ENCODE measurements at regions not wholly inside any gene's neighbourhood (a gene's known extent, or its start where the extent isn't known, plus 50 kb on each side); places are given as distances from the start of the nearest gene placed in this dataset.

DNA sequence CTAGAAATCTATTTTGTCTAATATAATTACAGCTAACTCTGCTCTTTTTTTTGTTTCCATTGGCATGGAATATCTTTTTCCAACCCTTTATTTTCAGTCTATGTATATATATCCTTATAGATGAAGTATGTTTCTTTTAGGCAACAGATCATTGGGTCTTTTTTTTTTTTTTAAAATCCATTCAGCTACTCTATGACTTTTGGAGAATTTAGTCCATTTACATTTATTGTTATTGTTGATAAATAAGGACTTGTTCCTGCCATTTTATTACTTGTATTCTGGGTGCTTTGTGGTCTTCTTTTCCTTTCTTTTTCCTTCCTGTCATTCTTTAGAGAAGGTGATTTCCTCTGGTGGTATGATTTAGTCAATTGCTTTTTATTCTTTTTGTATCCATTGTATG, 296.8 kb downstream of the SMARCA2 start:
- Histone ChIP-seq H2AFZ (ENCODE audit: low read length) (no peak overlapping the region), H3K9me3 (ENCODE audit: insufficient read depth, low read depth, low read length) (peaks cover 9% of the 10 kb centered on the region; the same call in 1 of the 2 replicates), H3K36me3 (ENCODE audit: insufficient read depth, low read length) (no peaks in the 10 kb centered on the region), H3F3A (ENCODE audit: low read depth) (no peaks in the 10 kb centered on the region), H3K4me1 (ENCODE audit: insufficient read depth, low read length, poor library complexity, severe bottlenecking) (no peaks in the 10 kb centered on the region), H3K9ac (ENCODE audit: low read depth, low read length, poor library complexity, severe bottlenecking) (no peak overlapping the region), H3K4me2 (ENCODE audit: low read depth, low read length, poor library complexity, severe bottlenecking) (no peak overlapping the region), H3K9me2 (replicated peaks; ENCODE audit: low read depth, low read length) (no peaks in the 10 kb centered on the region), H4K20me1 (ENCODE audit: insufficient read depth, low read length, poor library complexity, severe bottlenecking) (no peaks in the 10 kb centered on the region), H3K4me3 (ENCODE audit: low read length, poor library complexity, severe bottlenecking) (no peak overlapping the region), H3K27me3 (ENCODE audit: insufficient read depth, low read length, poor library complexity, severe bottlenecking) (no peaks in the 10 kb centered on the region), H3K79me2 (ENCODE audit: insufficient read depth, low read length) (no peaks in the 10 kb centered on the region)
- TF ChIP-seq, protein P1, sequence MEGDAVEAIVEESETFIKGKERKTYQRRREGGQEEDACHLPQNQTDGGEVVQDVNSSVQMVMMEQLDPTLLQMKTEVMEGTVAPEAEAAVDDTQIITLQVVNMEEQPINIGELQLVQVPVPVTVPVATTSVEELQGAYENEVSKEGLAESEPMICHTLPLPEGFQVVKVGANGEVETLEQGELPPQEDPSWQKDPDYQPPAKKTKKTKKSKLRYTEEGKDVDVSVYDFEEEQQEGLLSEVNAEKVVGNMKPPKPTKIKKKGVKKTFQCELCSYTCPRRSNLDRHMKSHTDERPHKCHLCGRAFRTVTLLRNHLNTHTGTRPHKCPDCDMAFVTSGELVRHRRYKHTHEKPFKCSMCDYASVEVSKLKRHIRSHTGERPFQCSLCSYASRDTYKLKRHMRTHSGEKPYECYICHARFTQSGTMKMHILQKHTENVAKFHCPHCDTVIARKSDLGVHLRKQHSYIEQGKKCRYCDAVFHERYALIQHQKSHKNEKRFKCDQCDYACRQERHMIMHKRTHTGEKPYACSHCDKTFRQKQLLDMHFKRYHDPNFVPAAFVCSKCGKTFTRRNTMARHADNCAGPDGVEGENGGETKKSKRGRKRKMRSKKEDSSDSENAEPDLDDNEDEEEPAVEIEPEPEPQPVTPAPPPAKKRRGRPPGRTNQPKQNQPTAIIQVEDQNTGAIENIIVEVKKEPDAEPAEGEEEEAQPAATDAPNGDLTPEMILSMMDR (conservative IDR thresholded peaks at IDR 0.05; ENCODE audit: low read length): no peak
- no peak for TF ChIP-seq EZH2phosphoT487 (IDR thresholded peaks at IDR 0.05; ENCODE audit: borderline replicate concordance)

DNA sequence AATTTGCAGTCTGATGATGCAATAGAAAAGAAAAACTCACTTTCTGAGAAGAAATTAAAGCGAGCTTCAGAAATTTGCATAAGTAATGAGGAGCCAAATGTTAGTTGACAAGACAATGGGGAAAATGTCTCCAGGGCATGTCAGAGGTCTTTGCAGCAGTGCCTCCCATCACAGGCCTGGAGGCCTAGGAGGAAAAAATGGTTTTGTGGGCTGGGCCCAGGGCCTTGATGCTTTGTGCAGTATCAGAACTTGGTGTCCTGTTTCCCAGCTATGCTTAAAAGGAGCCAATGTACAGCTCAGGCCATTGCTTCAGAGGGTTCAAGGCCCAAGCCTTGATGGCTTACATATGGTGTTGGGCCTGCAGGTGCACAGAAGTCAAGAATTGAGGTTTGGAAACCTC, 298.4 kb downstream of the SMARCA2 start:
- TF ChIP-seq EZH2phosphoT487 (IDR thresholded peaks at IDR 0.05; ENCODE audit: borderline replicate concordance): no peak
- TF ChIP-seq, protein P1 (conservative IDR thresholded peaks at IDR 0.05; ENCODE audit: low read length): no peak
- peaks cover 9% of the 10 kb centered on the region; the same call in 1 of the 2 replicates for H3K9me3 ChIP-seq (ENCODE audit: insufficient read depth, low read depth, low read length)
- no peaks in the 10 kb centered on the region for H3K9me2 ChIP-seq (replicated peaks; ENCODE audit: low read depth, low read length)
- no peak overlapping the region for H3K4me3 ChIP-seq (ENCODE audit: low read length, poor library complexity, severe bottlenecking)
- no peaks in the 10 kb centered on the region for H4K20me1 ChIP-seq (ENCODE audit: insufficient read depth, low read length, poor library complexity, severe bottlenecking)
- no peaks in the 10 kb centered on the region for H3F3A ChIP-seq (ENCODE audit: low read depth)
- H3K36me3 ChIP-seq (ENCODE audit: insufficient read depth, low read length): no peaks in the 10 kb centered on the region
- H3K4me2 ChIP-seq (ENCODE audit: low read depth, low read length, poor library complexity, severe bottlenecking): no peak overlapping the region
- H2AFZ ChIP-seq (ENCODE audit: low read length): no peak overlapping the region
- H3K27me3 ChIP-seq (ENCODE audit: insufficient read depth, low read length, poor library complexity, severe bottlenecking): no peaks in the 10 kb centered on the region
- no peaks in the 10 kb centered on the region for H3K4me1 ChIP-seq (ENCODE audit: insufficient read depth, low read length, poor library complexity, severe bottlenecking)
- H3K9ac ChIP-seq (ENCODE audit: low read depth, low read length, poor library complexity, severe bottlenecking): no peak overlapping the region
- no peaks in the 10 kb centered on the region for H3K79me2 ChIP-seq (ENCODE audit: insufficient read depth, low read length)

DNA sequence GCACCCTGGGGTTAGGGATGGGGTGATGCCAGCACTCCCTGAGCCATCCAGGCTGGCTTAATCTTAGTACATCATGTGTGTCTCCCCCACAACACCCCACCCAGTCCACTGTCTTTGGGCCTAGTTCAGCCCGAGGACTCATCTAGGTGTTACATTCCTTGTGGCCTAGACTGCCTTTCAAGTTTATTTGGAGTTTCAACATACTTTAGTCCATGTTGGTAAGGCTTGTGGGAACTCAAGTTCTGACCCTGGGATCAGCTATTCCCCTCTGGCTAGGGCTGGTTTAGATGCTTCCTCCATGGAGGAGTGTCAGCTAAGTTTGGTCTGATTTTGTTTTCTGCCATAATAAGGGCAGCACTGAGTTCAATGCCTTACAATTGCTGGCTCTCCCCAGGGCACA, 302.4 kb downstream of the SMARCA2 start:
- Histone ChIP-seq H3F3A (ENCODE audit: low read depth) (no peaks in the 10 kb centered on the region), H3K27me3 (ENCODE audit: insufficient read depth, low read length, poor library complexity, severe bottlenecking) (no peaks in the 10 kb centered on the region), H3K9me2 (replicated peaks; ENCODE audit: low read depth, low read length) (no peaks in the 10 kb centered on the region), H3K9ac (ENCODE audit: low read depth, low read length, poor library complexity, severe bottlenecking) (no peak overlapping the region), H2AFZ (ENCODE audit: low read length) (no peak overlapping the region), H3K4me3 (ENCODE audit: low read length, poor library complexity, severe bottlenecking) (no peak overlapping the region), H4K20me1 (ENCODE audit: insufficient read depth, low read length, poor library complexity, severe bottlenecking) (no peaks in the 10 kb centered on the region), H3K4me2 (ENCODE audit: low read depth, low read length, poor library complexity, severe bottlenecking) (no peak overlapping the region), H3K79me2 (ENCODE audit: insufficient read depth, low read length) (no peaks in the 10 kb centered on the region), H3K9me3 (ENCODE audit: insufficient read depth, low read depth, low read length) (peaks cover 9% of the 10 kb centered on the region; the same call in 1 of the 2 replicates), H3K4me1 (ENCODE audit: insufficient read depth, low read length, poor library complexity, severe bottlenecking) (no peaks in the 10 kb centered on the region), H3K36me3 (ENCODE audit: insufficient read depth, low read length) (no peaks in the 10 kb centered on the region)
- TF ChIP-seq EZH2phosphoT487 (IDR thresholded peaks at IDR 0.05; ENCODE audit: borderline replicate concordance): no peak
- TF ChIP-seq, protein P1 (conservative IDR thresholded peaks at IDR 0.05; ENCODE audit: low read length): no peak

Data from Loucy (cell line).